ENCODE measurements at regions not wholly inside any gene's neighbourhood (a gene's known extent, or its start where the extent isn't known, plus 50 kb on each side); places are given as distances from the start of the nearest gene placed in this dataset.

DNA sequence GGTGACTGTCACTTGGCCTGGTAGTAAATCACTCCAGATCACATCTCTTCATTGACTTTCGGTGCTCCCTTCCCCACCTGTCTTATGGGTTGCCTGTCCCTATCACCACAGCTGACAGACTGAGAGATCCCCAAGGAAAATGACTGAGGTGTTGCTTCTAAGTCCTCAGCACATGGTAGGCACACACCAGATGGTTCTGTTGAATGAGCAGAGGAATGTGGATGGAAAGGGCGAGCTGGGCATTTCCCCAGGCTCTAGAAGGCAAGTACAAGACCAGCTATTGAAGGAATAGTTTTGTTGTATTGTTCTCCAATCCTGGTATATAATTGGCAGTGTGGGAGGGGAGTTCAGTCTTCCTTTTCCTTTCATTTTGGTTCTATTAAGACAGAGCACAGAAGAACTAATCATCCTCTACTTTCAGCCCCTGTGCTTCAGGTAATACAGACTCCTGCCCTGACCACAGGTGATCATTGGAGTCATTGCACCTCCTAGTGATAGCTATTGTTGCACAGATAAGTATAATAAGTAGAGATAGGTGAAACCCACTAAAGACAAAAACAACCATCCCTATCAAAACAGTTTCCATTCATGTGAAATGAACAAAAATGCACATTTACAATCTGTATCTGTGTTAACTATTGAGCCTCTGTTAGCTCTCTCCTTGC lies 158.6 kb downstream of the TRAM1L1 start:
- Histone ChIP-seq H3K4me3 (no peak overlapping the region), H3K36me3 (no peaks in the 10 kb centered on the region), H3K4me1 (ENCODE audit: low read depth) (no peaks in the 10 kb centered on the region), H3K27ac (no peak overlapping the region), H3K9me3 (ENCODE audit: low read depth) (no peaks in the 10 kb centered on the region), H3K27me3 (peaks cover 32% of the 10 kb centered on the region)
- TF ChIP-seq, protein P1, sequence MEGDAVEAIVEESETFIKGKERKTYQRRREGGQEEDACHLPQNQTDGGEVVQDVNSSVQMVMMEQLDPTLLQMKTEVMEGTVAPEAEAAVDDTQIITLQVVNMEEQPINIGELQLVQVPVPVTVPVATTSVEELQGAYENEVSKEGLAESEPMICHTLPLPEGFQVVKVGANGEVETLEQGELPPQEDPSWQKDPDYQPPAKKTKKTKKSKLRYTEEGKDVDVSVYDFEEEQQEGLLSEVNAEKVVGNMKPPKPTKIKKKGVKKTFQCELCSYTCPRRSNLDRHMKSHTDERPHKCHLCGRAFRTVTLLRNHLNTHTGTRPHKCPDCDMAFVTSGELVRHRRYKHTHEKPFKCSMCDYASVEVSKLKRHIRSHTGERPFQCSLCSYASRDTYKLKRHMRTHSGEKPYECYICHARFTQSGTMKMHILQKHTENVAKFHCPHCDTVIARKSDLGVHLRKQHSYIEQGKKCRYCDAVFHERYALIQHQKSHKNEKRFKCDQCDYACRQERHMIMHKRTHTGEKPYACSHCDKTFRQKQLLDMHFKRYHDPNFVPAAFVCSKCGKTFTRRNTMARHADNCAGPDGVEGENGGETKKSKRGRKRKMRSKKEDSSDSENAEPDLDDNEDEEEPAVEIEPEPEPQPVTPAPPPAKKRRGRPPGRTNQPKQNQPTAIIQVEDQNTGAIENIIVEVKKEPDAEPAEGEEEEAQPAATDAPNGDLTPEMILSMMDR (IDR thresholded peaks at IDR 0.05; ENCODE audit: low read depth, low read length): no peak
- no peak for DNase-seq (ENCODE audit: low read depth in 1 of 2, low spot score in 1 of 2)

DNA sequence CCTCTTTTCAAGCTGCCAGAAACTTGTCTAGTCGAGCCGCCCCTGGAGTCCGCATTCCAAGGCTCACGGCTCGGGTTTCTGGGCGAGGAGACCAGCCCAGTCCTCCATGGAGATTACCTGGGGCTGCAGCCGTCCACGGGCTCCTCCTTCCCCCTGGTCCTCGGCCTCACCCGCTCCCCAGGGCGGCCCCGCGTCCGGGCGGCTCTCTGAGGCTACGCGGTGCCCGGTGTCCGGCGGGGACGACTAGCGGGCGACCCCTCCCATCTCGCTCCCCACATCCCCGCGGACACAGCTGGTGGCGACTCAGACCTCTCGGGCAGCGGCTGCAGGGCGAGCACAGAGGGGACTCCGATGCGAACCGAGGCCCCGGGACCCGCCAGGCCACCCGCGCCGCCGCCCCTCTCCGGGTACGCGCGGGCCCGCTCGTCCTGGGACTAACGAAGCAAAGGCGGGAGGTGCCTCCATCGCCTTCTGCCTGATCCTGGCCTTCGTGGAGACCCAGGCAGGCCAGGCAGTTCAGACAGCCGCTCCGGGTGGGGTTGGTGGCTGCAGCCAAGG lies 159.4 kb downstream of the TRAM1L1 start:
- Histone ChIP-seq H3K9me3 (ENCODE audit: low read depth) (no peaks in the 10 kb centered on the region), H3K27ac (no peak overlapping the region), H3K36me3 (no peaks in the 10 kb centered on the region), H3K27me3 (peaks cover 30% of the 10 kb centered on the region), H3K4me1 (ENCODE audit: low read depth) (no peaks in the 10 kb centered on the region), H3K4me3 (peak overlapping the region; percentile 28)
- peak in 1 of 2 donors; percentile 68 for DNase-seq (ENCODE audit: low read depth in 1 of 2, low spot score in 1 of 2)
- TF ChIP-seq, protein P1 (IDR thresholded peaks at IDR 0.05; ENCODE audit: low read depth, low read length): no peak

DNA sequence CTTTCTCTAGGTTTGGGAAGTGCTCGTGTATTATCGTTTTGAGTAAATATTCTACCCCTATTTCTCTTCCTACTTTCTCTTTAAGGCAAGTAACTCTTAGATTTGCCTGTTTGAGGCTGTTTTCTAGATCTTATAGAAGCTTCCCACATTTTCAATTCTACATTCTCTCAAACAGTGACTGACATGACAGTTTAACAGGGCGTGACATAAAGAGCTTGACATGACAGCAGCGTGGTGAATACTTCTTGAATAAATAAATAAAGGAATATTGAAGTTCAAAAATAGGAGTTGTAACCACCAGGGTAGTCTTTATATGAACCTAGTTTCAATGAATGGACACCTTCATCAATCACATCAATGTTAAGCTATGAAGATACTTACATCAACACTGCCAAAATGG lies 162.0 kb downstream of the TRAM1L1 start:
- no peak for DNase-seq (ENCODE audit: low read depth in 1 of 2, low spot score in 1 of 2)
- TF ChIP-seq, protein P1 (IDR thresholded peaks at IDR 0.05; ENCODE audit: low read depth, low read length): no peak
- Histone ChIP-seq H3K4me1 (ENCODE audit: low read depth) (no peaks in the 10 kb centered on the region), H3K27me3 (peaks cover 30% of the 10 kb centered on the region), H3K9me3 (ENCODE audit: low read depth) (no peaks in the 10 kb centered on the region), H3K27ac (no peak overlapping the region), H3K36me3 (no peaks in the 10 kb centered on the region), H3K4me3 (no peak overlapping the region)

- H3K4me1 ChIP-seq (ENCODE audit: low read depth): no peaks in the 10 kb centered on the region
These were observed 171.9 kb downstream of the TRAM1L1 start for GRCh38 chr4:116913451-116913850.

DNA sequence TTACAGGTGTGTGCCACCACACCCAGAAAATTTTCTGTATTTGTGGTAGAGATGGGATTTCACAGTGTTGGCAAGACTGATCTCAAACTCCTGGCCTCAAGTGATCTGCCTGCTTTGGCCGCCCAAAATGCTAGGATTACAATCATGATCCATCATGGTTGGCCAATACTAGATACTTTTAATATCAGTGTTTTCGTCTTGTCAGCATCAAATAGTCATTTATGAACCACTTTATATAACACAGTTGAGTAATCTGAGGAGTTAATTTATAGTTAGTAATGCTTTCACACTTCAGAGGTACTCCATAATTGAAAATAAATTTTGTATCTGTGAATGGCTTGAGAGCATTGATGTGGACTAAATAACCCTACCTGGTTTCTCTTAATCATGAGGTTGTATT lies 178.6 kb downstream of the TRAM1L1 start:
- H3K27me3 ChIP-seq: no peaks in the 10 kb centered on the region
- no peak for DNase-seq (ENCODE audit: low read depth in 1 of 2, low spot score in 1 of 2)
- no peak overlapping the region for H3K4me3 ChIP-seq
- no peaks in the 10 kb centered on the region for H3K4me1 ChIP-seq (ENCODE audit: low read depth)
- H3K36me3 ChIP-seq: no peaks in the 10 kb centered on the region
- no peak overlapping the region for H3K27ac ChIP-seq
- TF ChIP-seq, protein P1 (IDR thresholded peaks at IDR 0.05; ENCODE audit: low read depth, low read length): no peak
- no peaks in the 10 kb centered on the region for H3K9me3 ChIP-seq (ENCODE audit: low read depth)

More at GRCh38 chr4:116913451-116913850, 171.9 kb downstream of the TRAM1L1 start:
- Histone ChIP-seq H3K27ac (no peak overlapping the region), H3K36me3 (no peaks in the 10 kb centered on the region), H3K4me3 (no peak overlapping the region), H3K9me3 (ENCODE audit: low read depth) (no peaks in the 10 kb centered on the region), H3K27me3 (no peaks in the 10 kb centered on the region)
- TF ChIP-seq, protein P1 (IDR thresholded peaks at IDR 0.05; ENCODE audit: low read depth, low read length): no peak
- DNase-seq (ENCODE audit: low read depth in 1 of 2, low spot score in 1 of 2): no peak
